CD4-positive, alpha-beta T cell (primary cell): ENCODE measurements at regions not wholly inside any gene's neighbourhood (a gene's known extent, or its start where the extent isn't known, plus 50 kb on each side); places are given as distances from the start of the nearest gene placed in this dataset.

Experiments used
- ATAC-seq: fragments of 200-7000 bp; cut with Tn5 transposase; one replicate; pipeline ENCODE4 v1.10.0; 2022; ENCODE audit warnings: mild to moderate bottlenecking; ENCODE audit not compliant: poor library complexity
- CTCF ChIA-PET: fragments of 350-600 bp; sonication (Branson Sonifier 250); formaldehyde crosslinking; loops from one replicate; lab custom pipeline; 2021; ENCODE audit warnings: antibody characterized with exemption, inconsistent platforms; lab: Charles Lee
- POLR2A ChIA-PET: fragments of 350-600 bp; sonication (Branson Sonifier 250); formaldehyde crosslinking; loops from one replicate; lab custom pipeline; 2021; ENCODE audit warnings: antibody characterized with exemption, inconsistent platforms; lab: Charles Lee
- DNase-seq, 14 experiments: peaks; one replicate each; pipeline ENCODE4 v3.0.0-alpha.2; 2013 to 2020; ENCODE audit warnings: mixed read lengths in 2 of 14
- H3K27ac ChIP-seq, 2 donors: one replicate each; pipeline versions ENCODE4 v1.5.1 to v1.7.0; 2013; ENCODE audit warnings: low read length in 2 of 2, low read depth in 1 of 2, mild to moderate bottlenecking in 1 of 2
- H3K27me3 ChIP-seq, 2 experiments: 1 replicate in 1 of 2; 2 replicates in 1 of 2; pipeline versions ENCODE4 v1.6.1 to v1.7.0; 2013; ENCODE audit warnings: low read length in 2 of 2, control low read depth in 1 of 2, mild to moderate bottlenecking in 1 of 2, moderate library complexity in 1 of 2; ENCODE audit not compliant: insufficient read depth in 2 of 2, control insufficient read depth in 1 of 2
- H3K36me3 ChIP-seq: one replicate; pipeline ENCODE4 v1.6.1; 2013; ENCODE audit warnings: low read length, control low read depth; ENCODE audit not compliant: insufficient read depth
- H3K4me1 ChIP-seq: one replicate; pipeline ENCODE4 v1.6.1; 2013; ENCODE audit warnings: low read length, control low read depth; ENCODE audit not compliant: insufficient read depth
- H3K4me3 ChIP-seq: one replicate; pipeline ENCODE4 v1.5.1; 2013; ENCODE audit warnings: mild to moderate bottlenecking, low read length, moderate library complexity
- H3K9me3 ChIP-seq, 2 experiments: 1 replicate in 1 of 2; 2 replicates in 1 of 2; pipeline versions ENCODE4 v1.6.1 to v1.7.0; 2013; ENCODE audit warnings: low read length in 2 of 2, mild to moderate bottlenecking in 2 of 2, control low read depth in 1 of 2, moderate library complexity in 1 of 2; ENCODE audit not compliant: control insufficient read depth in 1 of 2, insufficient read depth in 1 of 2
- H3K27ac Mint-ChIP-seq: one replicate; pipeline ENCODE4 v1.8.0; 2020; ENCODE audit warnings: mixed read lengths
- H3K27me3 Mint-ChIP-seq: one replicate; pipeline ENCODE4 v1.8.0; 2021; ENCODE audit warnings: mixed read lengths
- H3K36me3 Mint-ChIP-seq: one replicate; pipeline ENCODE4 v1.8.0; 2021; ENCODE audit warnings: low read depth, mixed read lengths
- H3K4me1 Mint-ChIP-seq: one replicate; pipeline ENCODE4 v1.8.0; 2021; ENCODE audit warnings: low read depth, mixed read lengths
- H3K4me3 Mint-ChIP-seq: one replicate; pipeline ENCODE4 v1.8.0; 2020; ENCODE audit warnings: mild to moderate bottlenecking, mixed read lengths
- H3K9me3 Mint-ChIP-seq: one replicate; pipeline ENCODE4 v1.8.0; 2020; ENCODE audit warnings: mixed read lengths
- intact Hi-C, 2 experiments: fragments of 100-400 bp; cut with DNase I in 1 of 2; cut with micrococcal nuclease in 1 of 2; formaldehyde crosslinking; loops; one replicate each; pipeline versions ENCODE4 v1.15.1 to v1.9.0; 2023 to 2025; cut with DNase I, micrococcal nuclease
- TF ChIP-seq, protein P1 (sequence below): fragments of 200-600 bp; IDR thresholded peaks from one replicate; pipeline ENCODE4 v1.8.0; 2022; ENCODE audit warnings: antibody characterized with exemption, mild to moderate bottlenecking

DNA sequence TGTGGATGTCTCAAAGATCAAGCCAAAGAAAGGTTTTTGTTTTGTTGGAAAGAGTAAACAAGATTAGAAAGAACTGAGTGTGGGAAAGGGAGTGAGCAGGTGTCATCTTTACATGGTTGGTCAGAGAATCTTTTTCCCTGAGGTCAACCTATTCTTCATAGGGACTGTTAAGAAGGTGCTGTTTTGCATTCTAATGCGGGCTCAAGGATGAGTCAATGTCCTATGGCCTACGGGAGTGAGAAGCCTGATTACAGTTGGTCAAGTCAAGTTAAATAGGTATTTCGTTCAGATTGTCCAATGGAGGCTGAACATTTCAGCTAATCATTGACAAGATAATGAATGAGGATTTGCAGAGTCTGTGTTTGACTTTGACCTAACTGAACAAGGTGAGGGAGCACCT is 491.2 kb upstream of the PDZRN3 start:
- ATAC-seq = no peak
- intact Hi-C loops = no loop called here
- CTCF ChIA-PET = no interaction called here

DNA sequence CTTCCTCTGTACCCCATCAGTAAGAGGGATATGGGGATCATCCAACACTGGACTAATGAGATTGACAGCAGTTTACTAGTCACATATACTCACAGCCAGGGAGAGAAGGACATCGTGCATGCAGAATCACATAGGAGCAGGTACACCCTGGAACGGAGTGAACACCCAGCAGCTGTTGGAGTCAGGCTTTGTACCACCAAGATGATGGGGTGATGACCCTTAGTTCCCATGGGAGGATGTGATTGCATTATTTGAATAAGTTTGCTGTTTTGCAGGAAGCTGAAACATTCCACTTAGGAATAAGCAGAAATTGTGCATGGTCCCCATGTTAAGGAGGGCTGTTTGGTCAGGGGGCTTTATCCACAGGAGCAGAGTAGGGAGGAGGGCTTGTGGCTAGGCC is 482.7 kb upstream of the PDZRN3 start:
- no peak for DNase-seq
- H3K4me1 Mint-ChIP-seq = no peaks in the 10 kb centered on the region
- no peak for ATAC-seq
- no peak overlapping the region for H3K4me3 ChIP-seq
- no peaks in the 10 kb centered on the region for H3K9me3 ChIP-seq
- TF ChIP-seq, protein P1, sequence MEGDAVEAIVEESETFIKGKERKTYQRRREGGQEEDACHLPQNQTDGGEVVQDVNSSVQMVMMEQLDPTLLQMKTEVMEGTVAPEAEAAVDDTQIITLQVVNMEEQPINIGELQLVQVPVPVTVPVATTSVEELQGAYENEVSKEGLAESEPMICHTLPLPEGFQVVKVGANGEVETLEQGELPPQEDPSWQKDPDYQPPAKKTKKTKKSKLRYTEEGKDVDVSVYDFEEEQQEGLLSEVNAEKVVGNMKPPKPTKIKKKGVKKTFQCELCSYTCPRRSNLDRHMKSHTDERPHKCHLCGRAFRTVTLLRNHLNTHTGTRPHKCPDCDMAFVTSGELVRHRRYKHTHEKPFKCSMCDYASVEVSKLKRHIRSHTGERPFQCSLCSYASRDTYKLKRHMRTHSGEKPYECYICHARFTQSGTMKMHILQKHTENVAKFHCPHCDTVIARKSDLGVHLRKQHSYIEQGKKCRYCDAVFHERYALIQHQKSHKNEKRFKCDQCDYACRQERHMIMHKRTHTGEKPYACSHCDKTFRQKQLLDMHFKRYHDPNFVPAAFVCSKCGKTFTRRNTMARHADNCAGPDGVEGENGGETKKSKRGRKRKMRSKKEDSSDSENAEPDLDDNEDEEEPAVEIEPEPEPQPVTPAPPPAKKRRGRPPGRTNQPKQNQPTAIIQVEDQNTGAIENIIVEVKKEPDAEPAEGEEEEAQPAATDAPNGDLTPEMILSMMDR = no peak
- H3K4me1 ChIP-seq = no peaks in the 10 kb centered on the region
- H3K27ac Mint-ChIP-seq = no peak overlapping the region
- H3K27me3 ChIP-seq = no peaks in the 10 kb centered on the region
- no peak overlapping the region for H3K27ac ChIP-seq
- no peaks in the 10 kb centered on the region for H3K36me3 Mint-ChIP-seq
- ChIA-PET CTCF (no interaction called here), POLR2A (no interaction called here)
- H3K4me3 Mint-ChIP-seq = no peak overlapping the region
- intact Hi-C loops = no loop called here
- no peaks in the 10 kb centered on the region for H3K36me3 ChIP-seq
- no peaks in the 10 kb centered on the region for H3K27me3 Mint-ChIP-seq
- peaks cover 13% of the 10 kb centered on the region for H3K9me3 Mint-ChIP-seq

More for the DNA sequence above, 491.2 kb upstream of the PDZRN3 start:
- Mint-ChIP-seq H3K9me3 (peaks cover 11% of the 10 kb centered on the region), H3K4me1 (no peaks in the 10 kb centered on the region), H3K27ac (no peak overlapping the region), H3K27me3 (no peaks in the 10 kb centered on the region), H3K4me3 (no peak overlapping the region), H3K36me3 (no peaks in the 10 kb centered on the region)
- TF ChIP-seq, protein P1 = no peak
- no peaks in the 10 kb centered on the region for H3K4me1 ChIP-seq
- H3K27ac ChIP-seq = no peak overlapping the region
- no peaks in the 10 kb centered on the region for H3K27me3 ChIP-seq
- no peak overlapping the region for H3K4me3 ChIP-seq
- POLR2A ChIA-PET = no interaction called here
- H3K9me3 ChIP-seq = no peaks in the 10 kb centered on the region
- DNase-seq = no peak
- H3K36me3 ChIP-seq = no peaks in the 10 kb centered on the region

DNA sequence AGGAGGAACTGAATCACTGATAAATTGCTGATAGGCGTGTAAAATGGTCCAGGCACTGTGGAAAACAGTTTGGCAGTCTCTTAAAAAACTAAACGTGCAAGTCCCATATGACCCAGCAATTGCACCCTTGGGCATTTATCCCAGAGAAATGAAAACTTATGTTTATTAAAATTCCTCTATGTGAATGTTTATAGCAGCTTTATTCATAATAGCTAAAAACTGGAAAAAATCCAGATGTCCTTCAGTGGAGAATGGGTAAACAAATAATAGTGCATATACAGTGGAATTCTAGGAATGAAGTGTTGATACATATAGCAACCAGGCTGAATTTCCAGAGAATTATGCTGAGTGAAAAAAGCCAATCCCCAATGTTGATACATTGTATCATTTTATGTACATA is 482.2 kb upstream of the PDZRN3 start:
- ChIA-PET POLR2A (no interaction called here), CTCF (no interaction called here)
- Histone ChIP-seq H3K9me3 (no peaks in the 10 kb centered on the region), H3K4me1 (no peaks in the 10 kb centered on the region), H3K27me3 (no peaks in the 10 kb centered on the region), H3K27ac (no peak overlapping the region), H3K4me3 (no peak overlapping the region), H3K36me3 (no peaks in the 10 kb centered on the region)
- DNase-seq = no peak
- TF ChIP-seq, protein P1 = no peak
- no peaks in the 10 kb centered on the region for H3K27me3 Mint-ChIP-seq
- ATAC-seq = no peak
- intact Hi-C loops = no loop called here
- H3K36me3 Mint-ChIP-seq = no peaks in the 10 kb centered on the region
- no peak overlapping the region for H3K27ac Mint-ChIP-seq
- no peaks in the 10 kb centered on the region for H3K4me1 Mint-ChIP-seq
- no peak overlapping the region for H3K4me3 Mint-ChIP-seq
- H3K9me3 Mint-ChIP-seq = peaks cover 15% of the 10 kb centered on the region
